ENCODE measurements at regions not wholly inside any gene's neighbourhood (a gene's known extent, or its start where the extent isn't known, plus 50 kb on each side); places are given as distances from the start of the nearest gene placed in this dataset.

DNA sequence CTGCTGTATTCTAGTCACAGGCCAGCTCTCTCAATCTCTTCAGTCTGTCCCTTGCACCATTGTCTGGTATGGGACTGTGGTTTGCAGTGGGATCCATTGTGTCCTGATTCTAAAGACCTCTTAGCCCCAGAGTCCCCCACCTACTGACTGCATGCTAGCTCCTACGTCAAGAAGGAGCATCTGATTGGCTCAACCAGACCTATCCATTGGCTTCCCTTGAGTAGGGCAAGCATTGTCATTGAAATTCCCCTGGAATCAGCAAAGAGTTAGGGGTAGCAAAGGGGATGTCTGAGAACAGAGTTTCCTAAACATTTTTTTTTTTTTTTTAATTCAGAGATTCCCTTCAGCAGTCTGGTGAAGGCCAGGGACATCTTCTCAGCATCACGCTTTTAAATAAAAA, 175.3 kb upstream of the MPHOSPH6 start:
- Histone ChIP-seq H3K27ac (no peak overlapping the region), H3K27me3 (no peaks in the 10 kb centered on the region), H3K36me3 (no peaks in the 10 kb centered on the region), H3K4me3 (no peak overlapping the region), H3K4me1 (ENCODE audit: insufficient read depth) (no peaks in the 10 kb centered on the region), H3K9me3 (no peaks in the 10 kb centered on the region)
- intact Hi-C loops (cut with DNase I) = no loop called here
- no peak for DNase-seq
- TF ChIP-seq POLR2A (IDR thresholded peaks at IDR 0.05) = no peak
- TF ChIP-seq EP300 (IDR thresholded peaks at IDR 0.05) = no peak
- TF ChIP-seq CTCF (IDR thresholded peaks at IDR 0.05) = no peak
- 77 to 85% (median 80%) methylated on average over 2 of the region's 2 CpGs for WGBS, 3 donors

DNA sequence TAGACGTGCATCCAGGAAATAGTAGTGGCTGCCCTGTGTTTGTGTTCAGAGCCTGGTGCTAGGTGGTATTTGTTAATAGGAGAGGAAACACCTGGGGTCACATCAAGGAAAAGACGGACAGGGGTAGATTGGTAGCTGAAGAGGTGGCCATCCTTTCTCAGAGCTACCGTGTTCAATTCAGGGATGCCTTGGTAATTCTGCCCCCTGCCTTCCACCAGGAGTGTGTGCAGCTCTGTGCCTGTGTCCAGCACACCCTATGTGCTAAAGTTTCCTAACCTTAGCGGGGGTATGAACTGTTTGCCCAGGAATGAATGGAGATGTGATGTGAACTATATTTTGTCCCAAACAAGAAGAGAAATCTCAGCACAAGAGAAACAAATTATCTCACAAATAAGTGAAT, 174.1 kb upstream of the MPHOSPH6 start:
- TF ChIP-seq CTCF (IDR thresholded peaks at IDR 0.05) (no peak), EP300 (IDR thresholded peaks at IDR 0.05) (no peak), POLR2A (IDR thresholded peaks at IDR 0.05) (no peak)
- no peaks in the 10 kb centered on the region for H3K36me3 ChIP-seq
- H3K4me1 ChIP-seq (ENCODE audit: insufficient read depth) = no peaks in the 10 kb centered on the region
- no peak overlapping the region for H3K4me3 ChIP-seq
- WGBS, 3 donors = 34 to 47% (median 44%) methylated on average over 4 of the region's 4 CpGs
- intact Hi-C loops (cut with DNase I) = no loop called here
- DNase-seq = no peak
- H3K27me3 ChIP-seq = no peaks in the 10 kb centered on the region
- no peaks in the 10 kb centered on the region for H3K9me3 ChIP-seq
- no peak overlapping the region for H3K27ac ChIP-seq

- Histone ChIP-seq H3K36me3 (no peaks in the 10 kb centered on the region), H3K27ac (no peak overlapping the region), H3K27me3 (no peaks in the 10 kb centered on the region), H3K9me3 (no peaks in the 10 kb centered on the region), H3K4me3 (no peak overlapping the region), H3K4me1 (ENCODE audit: insufficient read depth) (no peaks in the 10 kb centered on the region)
- no peak for DNase-seq
- 73 to 84% (median 78%) methylated on average over 4 of the region's 4 CpGs for WGBS, 3 donors
- no peak for TF ChIP-seq CTCF (IDR thresholded peaks at IDR 0.05)
- no peak for TF ChIP-seq POLR2A (IDR thresholded peaks at IDR 0.05)
- no peak for TF ChIP-seq EP300 (IDR thresholded peaks at IDR 0.05)
- intact Hi-C loops (cut with DNase I) = no loop called here
Observed at GRCh38 chr16:82341146-82341669, 171.2 kb upstream of the MPHOSPH6 start.

GRCh38 chr16:82340531-82340930, 170.5 kb upstream of the MPHOSPH6 start:
- intact Hi-C loops (cut with DNase I) = no loop called here

More at GRCh38 chr16:82340531-82340930, 170.5 kb upstream of the MPHOSPH6 start:
- DNase-seq = no peak
- Histone ChIP-seq H3K4me3 (no peak overlapping the region), H3K4me1 (ENCODE audit: insufficient read depth) (no peaks in the 10 kb centered on the region), H3K9me3 (no peaks in the 10 kb centered on the region), H3K27me3 (no peaks in the 10 kb centered on the region), H3K27ac (no peak overlapping the region), H3K36me3 (no peaks in the 10 kb centered on the region)
- TF ChIP-seq CTCF (IDR thresholded peaks at IDR 0.05) = no peak
- no peak for TF ChIP-seq EP300 (IDR thresholded peaks at IDR 0.05)
- no peak for TF ChIP-seq POLR2A (IDR thresholded peaks at IDR 0.05)
- 39 to 59% (median 40%) methylated on average over 4 of the region's 4 CpGs for WGBS, 3 donors
